22Rv1 (cell line): ENCODE measurements at regions not wholly inside any gene's neighbourhood (a gene's known extent, or its start where the extent isn't known, plus 50 kb on each side); places are given as distances from the start of the nearest gene placed in this dataset.

Experiments used
- CTCF ChIP-seq: fragments of 450-650 bp; IDR thresholded peaks from 2 replicates; pipeline ENCODE4 v1.5.1; 2017; ENCODE audit warnings: mild to moderate bottlenecking
- ZFX ChIP-seq: fragments of 450-650 bp; IDR thresholded peaks from 2 replicates; pipeline ENCODE4 v1.6.1; 2017; ENCODE audit warnings: antibody characterized with exemption, borderline replicate concordance

- TF ChIP-seq CTCF (no peak), ZFX (no peak)
These were observed 329.3 kb upstream of the PROX1 start for GRCh38 chr1:213658457-213658856.
